Thyroid gland (tissue), 4 donors: ENCODE measurements at regions not wholly inside any gene's neighbourhood (a gene's known extent, or its start where the extent isn't known, plus 50 kb on each side); places are given as distances from the start of the nearest gene placed in this dataset. TPM values are rescaled to one million over a fixed set of nuclear protein-coding genes. Genes with fewer than 3 reads are reported as not detected.

Experiments
- DNase-seq, 2 donors: peaks; one replicate each; pipeline ENCODE4 v3.0.0-alpha.2; 2019
- H3K27ac ChIP-seq, 3 donors: fragments of 200-600 bp; sonication (generic); 1 replicate in 2 of 3; 2 replicates in 1 of 3; pipeline ENCODE4 v1.5.1; 2016 to 2019; ENCODE audit warnings: mild to moderate bottlenecking in 1 of 3, moderate library complexity in 1 of 3
- H3K27me3 ChIP-seq: fragments of 200-600 bp; sonication (generic); one replicate; pipeline ENCODE4 v1.5.1; 2019
- H3K36me3 ChIP-seq, 2 donors: fragments of 200-600 bp; sonication (generic); one replicate each; pipeline ENCODE4 v1.5.1; 2016 to 2019
- H3K4me1 ChIP-seq, 2 donors: fragments of 200-600 bp; sonication (generic); one replicate each; pipeline ENCODE4 v1.5.1; 2017 to 2019
- H3K4me3 ChIP-seq, 3 donors: fragments of 200-600 bp; sonication (generic); replicated peaks in 1 of 3; 1 replicate in 2 of 3; 2 replicates in 1 of 3; pipeline ENCODE4 v1.5.1; 2016; ENCODE audit warnings: mild to moderate bottlenecking in 1 of 3
- H3K9me3 ChIP-seq: fragments of 200-600 bp; sonication (generic); one replicate; pipeline ENCODE4 v1.5.1; 2017
- POLR2A ChIP-seq, 2 donors: fragments of 450-650 bp; IDR thresholded peaks; one replicate each; pipeline ENCODE4 v1.6.1; 2017; ENCODE audit warnings: antibody characterized with exemption in 2 of 2, mild to moderate bottlenecking in 2 of 2, moderate library complexity in 1 of 2
- WGBS, 2 donors: methylation state at CpG; one replicate each; pipeline ENCODE4 v1.1.5; 2017; 5-methylcytosine and 5-hydroxymethylcytosine counted together
- intact Hi-C: fragments of 100-400 bp; cut with DNase I; formaldehyde crosslinking; loops from one replicate; pipeline ENCODE4 v1.15.1; 2023
- small RNA-seq: library from RNA; depleted of rRNA; stranded (forward); fragments of <200 nt; gene quantifications from one replicate; pipeline ENCODE3, GENCODE V24; 2016
- TF ChIP-seq, protein P1 (sequence below), 6 experiments: fragments of 200-600 bp in 3 of 6; fragments of 450-650 bp in 3 of 6; sonication (generic) in 3 of 6; IDR thresholded peaks; one replicate each; pipeline ENCODE4 v1.5.1; 2016 to 2019; ENCODE audit warnings: antibody characterized with exemption in 6 of 6, mild to moderate bottlenecking in 2 of 6, inconsistent platforms in 1 of 6, moderate library complexity in 1 of 6

DNA sequence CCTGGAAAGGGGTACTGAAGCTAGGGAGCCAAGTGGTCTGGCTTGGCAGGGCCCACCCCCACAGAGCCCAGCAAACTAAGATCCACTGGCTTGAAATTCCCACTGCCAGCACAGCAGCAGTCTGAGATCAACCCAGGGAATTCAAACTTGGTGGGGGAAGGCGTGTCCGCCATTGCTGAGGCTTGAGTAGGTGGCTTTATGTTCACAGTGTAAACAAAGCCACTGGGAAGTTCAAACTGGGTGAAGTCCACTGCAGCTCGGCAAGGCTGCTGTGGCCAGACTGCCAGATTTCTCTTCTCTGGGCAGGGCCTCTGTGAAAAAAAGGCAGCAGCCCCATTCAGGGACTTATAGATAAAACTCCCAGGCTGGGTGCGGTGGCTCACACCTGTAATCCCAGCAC is 58.9 kb downstream of the TFDP3 start:
- H3K27me3 ChIP-seq, result no peaks in the 10 kb centered on the region
- TF ChIP-seq POLR2A (IDR thresholded peaks at IDR 0.05), result no peak
- TF ChIP-seq, protein P1, sequence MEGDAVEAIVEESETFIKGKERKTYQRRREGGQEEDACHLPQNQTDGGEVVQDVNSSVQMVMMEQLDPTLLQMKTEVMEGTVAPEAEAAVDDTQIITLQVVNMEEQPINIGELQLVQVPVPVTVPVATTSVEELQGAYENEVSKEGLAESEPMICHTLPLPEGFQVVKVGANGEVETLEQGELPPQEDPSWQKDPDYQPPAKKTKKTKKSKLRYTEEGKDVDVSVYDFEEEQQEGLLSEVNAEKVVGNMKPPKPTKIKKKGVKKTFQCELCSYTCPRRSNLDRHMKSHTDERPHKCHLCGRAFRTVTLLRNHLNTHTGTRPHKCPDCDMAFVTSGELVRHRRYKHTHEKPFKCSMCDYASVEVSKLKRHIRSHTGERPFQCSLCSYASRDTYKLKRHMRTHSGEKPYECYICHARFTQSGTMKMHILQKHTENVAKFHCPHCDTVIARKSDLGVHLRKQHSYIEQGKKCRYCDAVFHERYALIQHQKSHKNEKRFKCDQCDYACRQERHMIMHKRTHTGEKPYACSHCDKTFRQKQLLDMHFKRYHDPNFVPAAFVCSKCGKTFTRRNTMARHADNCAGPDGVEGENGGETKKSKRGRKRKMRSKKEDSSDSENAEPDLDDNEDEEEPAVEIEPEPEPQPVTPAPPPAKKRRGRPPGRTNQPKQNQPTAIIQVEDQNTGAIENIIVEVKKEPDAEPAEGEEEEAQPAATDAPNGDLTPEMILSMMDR (IDR thresholded peaks at IDR 0.05), result no peak
- intact Hi-C loops, result no loop called here
- H3K4me3 ChIP-seq, result no peak overlapping the region
- no peaks in the 10 kb centered on the region for H3K36me3 ChIP-seq
- H3K27ac ChIP-seq, result no peak overlapping the region
- DNase-seq, result no peak
- WGBS, 2 donors, result 90 to 100% methylated on average over 1 to 2 of the region's 4 CpGs
- H3K9me3 ChIP-seq, result no peaks in the 10 kb centered on the region
- no peaks in the 10 kb centered on the region for H3K4me1 ChIP-seq

DNA sequence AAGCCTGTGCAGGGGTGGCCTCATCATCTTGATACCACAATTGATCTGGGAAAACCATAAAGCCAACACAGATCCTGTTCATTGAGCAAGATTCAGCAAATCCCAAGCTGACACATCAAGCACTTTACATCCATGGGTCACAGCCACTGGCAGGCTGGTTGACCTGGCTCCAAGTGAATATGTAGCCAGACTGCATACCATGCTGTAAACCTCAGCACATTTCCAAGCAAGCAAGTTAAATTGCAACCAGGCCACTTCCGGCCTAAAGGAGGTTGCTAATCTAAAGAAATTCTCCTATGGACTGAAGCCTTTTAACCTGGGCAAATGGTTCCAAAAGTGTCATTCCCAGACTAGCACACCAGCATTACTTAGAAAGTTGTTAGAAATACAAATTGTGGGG is 54.4 kb upstream of the USP26 start:
- intact Hi-C loops, result no loop called here
- TF ChIP-seq POLR2A (IDR thresholded peaks at IDR 0.05), result no peak
- TF ChIP-seq, protein P1 (IDR thresholded peaks at IDR 0.05), result no peak

DNA sequence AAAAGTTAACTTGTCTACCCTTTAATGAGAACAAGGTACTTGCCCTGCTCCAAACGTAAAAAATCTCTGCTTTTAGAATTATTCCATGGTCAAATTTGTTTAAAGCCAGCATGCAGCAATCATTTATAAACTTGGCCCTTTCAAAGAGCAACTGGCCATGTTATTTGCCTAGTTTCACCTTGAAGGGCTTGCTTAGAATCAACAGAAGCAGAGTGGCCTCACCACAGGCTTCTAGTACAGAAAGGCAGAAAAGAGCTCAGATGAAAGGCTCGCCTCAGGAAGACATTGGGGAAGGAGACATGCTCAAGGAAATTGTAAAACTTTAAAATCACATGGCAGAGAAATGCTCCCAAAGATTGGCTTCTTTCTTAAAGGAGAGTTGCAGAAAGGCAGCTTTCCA is 53.8 kb upstream of the USP26 start:
- TF ChIP-seq, protein P1 (IDR thresholded peaks at IDR 0.05), result no peak
- TF ChIP-seq POLR2A (IDR thresholded peaks at IDR 0.05), result no peak
- no peaks in the 10 kb centered on the region for H3K4me1 ChIP-seq
- DNase-seq, result peak; percentile 2 to 5
- no peaks in the 10 kb centered on the region for H3K9me3 ChIP-seq
- no peak overlapping the region for H3K27ac ChIP-seq
- WGBS, 2 donors, result 28 to 29% methylated on average over 2 of the region's 2 CpGs
- no peaks in the 10 kb centered on the region for H3K36me3 ChIP-seq
- no peak overlapping the region for H3K4me3 ChIP-seq
- intact Hi-C loops, result no loop called here
- H3K27me3 ChIP-seq, result no peaks in the 10 kb centered on the region

More for the DNA sequence above, 54.4 kb upstream of the USP26 start:
- Histone ChIP-seq H3K27me3 (no peaks in the 10 kb centered on the region), H3K9me3 (no peaks in the 10 kb centered on the region), H3K27ac (no peak overlapping the region), H3K4me1 (no peaks in the 10 kb centered on the region), H3K36me3 (no peaks in the 10 kb centered on the region), H3K4me3 (no peak overlapping the region)
- no peak for DNase-seq
- WGBS, 2 donors, result 83% methylated on average over 1 of the region's 1 CpG; no CpG with 5 or more reads in 1 of the 2 donors

Small RNAs in the stretch of these regions (small RNA-seq; reads per million reads assigned to genes)
- gene RF00393, result not detected
